ENCODE measurements at regions not wholly inside any gene's neighbourhood (a gene's known extent, or its start where the extent isn't known, plus 50 kb on each side); places are given as distances from the start of the nearest gene placed in this dataset.
"Not testable (repeated sequence)": the region's sequence is repeated elsewhere in the genome, so short reads cannot be mapped to it uniquely, and the experiment has no call there.

DNA sequence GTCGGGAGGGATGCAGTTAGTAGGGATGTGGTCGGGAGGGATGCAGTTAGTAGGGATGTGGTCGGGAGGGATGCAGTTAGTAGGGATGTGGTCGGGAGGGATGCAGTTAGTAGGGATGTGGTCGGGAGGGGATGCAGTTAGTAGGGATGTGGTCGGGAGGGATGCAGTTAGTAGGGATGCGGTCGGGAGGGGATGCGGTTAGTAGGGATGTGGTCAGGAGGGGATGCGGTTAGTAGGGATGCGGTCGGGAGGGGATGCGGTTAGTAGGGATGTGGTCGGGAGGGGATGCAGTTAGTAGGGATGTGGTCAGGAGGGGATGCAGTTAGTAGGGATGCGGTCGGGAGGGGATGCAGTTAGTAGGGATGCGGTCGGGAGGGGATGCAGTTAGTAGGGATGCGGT, 96.2 kb downstream of the BDH1 start:
- DNase-seq (ENCODE audit: low read depth), result not testable (repeated sequence)

DNA sequence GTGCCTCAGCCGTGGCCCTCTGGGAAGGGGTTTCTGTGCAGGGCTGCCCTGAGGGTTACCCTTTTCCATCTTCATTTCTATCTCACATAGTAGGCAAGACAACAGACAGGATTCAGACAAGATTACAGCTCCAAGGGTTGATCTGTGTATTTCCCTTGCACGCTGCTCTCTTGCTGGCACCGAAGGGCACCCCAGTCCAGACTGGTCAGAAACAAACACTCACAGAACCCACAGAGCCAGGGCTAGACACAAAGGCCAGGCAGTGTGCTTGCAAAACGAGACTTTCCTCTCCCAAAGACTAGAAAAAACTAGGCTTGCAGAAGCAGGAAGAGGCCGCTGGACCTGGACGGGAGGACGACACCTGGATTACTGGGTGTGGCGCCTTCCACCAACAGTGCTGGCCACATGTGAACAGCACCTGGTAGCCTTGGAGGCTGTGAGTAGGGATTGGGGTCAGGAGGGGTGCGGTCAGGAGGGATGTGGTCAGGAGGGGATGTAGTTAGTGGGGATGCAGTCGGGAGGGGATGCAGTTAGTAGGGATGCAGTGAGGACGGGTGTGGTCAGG, 96.8 kb downstream of the BDH1 start:
- DNase-seq (ENCODE audit: low read depth), result no peak

GRCh38 chr3:197458179-197458707, 97.5 kb downstream of the BDH1 start:
- no peak for DNase-seq (ENCODE audit: low read depth)

DNA sequence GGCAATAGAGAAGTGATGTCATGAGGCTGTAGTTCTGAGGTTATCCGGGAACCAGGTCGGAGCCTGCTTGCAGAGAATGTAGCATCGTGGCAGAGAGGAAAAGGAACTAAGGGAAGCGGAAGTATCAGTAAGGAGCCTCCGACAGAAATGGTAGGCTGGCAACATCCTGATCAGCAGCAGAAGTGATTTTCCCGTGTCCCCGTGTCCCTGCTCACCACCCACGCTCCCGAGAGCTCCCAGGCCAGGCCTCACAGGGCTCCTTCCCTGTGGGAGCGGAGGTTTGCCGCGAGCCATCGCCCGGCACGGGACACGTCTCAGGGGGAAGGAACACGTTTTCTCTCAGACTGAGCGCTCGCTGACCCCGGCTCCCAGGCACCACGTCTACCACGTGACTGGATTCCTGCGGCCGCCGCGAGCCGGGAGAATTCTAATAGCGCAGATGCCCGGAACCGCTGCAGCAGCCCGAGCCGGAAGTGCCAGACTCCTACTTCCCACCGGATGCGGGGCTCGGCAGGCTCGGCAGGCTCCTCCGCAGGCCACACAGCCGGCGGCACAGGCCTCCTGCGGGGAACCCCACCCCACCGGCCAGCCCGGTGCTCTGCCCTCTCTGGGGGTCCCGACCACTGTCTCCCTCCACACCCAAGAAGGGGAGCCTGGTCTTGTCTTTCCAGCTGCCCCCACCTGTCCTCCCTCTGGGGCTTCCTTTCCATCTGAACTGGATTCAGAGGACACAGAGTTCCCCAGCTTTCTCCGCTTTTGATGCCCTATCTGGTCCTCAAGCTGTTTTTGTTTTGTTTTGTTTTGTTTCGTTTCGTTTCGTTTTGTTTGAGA, 99.3 kb downstream of the BDH1 start:
- no peak for DNase-seq (ENCODE audit: low read depth)

GRCh38 chr3:197454841-197455240, 100.9 kb downstream of the BDH1 start:
- not testable (repeated sequence) for DNase-seq (ENCODE audit: low read depth)

GRCh38 chr3:197454014-197454413, 101.8 kb downstream of the BDH1 start:
- no peak for DNase-seq (ENCODE audit: low read depth)

DNA sequence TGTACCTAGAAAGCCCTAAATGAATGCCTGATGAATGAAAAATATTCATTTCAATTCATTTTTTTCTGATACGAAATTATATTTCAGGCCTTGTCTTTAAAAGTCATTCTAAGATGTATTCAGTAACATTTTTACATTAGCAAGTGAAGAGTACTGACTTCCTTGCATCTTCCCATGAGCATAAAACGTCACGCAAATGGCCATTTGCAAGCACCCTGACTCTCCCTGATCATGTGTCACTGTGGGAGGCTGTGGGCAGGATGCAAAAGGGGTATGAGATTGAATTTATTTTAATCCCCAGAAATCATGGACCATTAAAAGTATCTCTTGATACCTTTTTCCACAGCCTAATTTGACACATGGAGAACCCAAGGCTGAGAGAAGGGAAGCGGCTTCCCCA, 105.0 kb downstream of the BDH1 start:
- DNase-seq (ENCODE audit: low read depth), result no peak

- no peak for DNase-seq (ENCODE audit: low read depth)
These were observed 105.5 kb downstream of the BDH1 start for GRCh38 chr3:197450308-197450707.

DNA sequence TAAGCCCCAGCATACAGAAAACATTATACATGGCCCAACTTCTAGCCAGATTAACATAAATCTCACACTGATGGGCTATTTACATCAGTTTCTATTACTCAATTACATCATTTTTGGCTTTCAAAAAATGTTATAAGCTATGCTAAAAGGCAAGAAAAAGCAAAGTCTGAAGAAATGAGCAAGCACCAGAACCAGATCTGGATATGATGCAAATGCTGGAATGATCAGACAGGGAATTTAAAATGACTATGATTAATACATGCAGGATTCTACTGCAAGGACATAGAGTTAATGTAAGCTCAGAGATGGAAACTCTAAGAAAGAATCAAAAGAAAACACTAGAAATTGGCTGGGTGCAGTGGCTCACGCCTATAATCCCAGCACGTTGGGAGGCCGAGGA, 106.6 kb downstream of the BDH1 start:
- not testable (repeated sequence) for DNase-seq (ENCODE audit: low read depth)

DNA sequence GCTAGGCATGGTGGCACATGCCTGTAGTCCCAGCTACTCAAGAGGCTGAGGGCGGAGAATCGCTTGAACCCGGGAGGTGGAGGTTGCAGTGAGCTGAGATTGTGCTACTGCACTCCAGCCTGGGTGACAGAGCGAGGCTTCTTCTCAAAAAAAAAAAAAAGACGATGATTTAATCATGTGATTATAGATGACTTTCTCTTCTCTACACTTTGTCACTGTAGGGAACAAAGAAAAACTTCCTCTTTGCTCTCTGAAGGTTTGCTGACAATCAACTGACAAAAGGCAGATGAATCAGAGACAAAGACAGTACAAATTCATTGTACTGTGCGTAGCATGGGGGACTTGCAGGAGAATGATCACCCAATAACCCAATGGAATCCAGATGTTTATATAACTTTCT, 108.0 kb downstream of the BDH1 start:
- not testable (repeated sequence) for DNase-seq (ENCODE audit: low read depth)

DNA sequence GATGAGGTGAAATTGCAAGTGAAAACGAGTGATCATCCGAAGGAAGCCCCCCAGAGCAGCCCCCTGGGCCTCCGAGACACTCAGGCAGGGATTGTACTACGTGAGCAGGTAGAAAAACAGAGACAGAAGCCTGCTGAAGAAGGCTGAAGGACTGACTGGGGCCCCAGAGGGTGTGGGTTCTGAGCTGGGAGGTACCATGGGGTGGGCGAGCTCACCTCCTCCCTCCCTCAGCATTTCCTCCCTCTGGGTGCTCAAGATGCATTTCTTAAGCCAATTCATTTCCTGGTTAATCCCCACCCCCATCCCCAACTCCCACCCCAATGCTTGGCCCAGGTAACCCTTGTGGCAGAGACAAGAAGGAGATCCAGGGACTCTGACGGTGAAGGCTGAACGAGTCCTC, 108.7 kb downstream of the BDH1 start:
- no peak for DNase-seq (ENCODE audit: low read depth)

DNA sequence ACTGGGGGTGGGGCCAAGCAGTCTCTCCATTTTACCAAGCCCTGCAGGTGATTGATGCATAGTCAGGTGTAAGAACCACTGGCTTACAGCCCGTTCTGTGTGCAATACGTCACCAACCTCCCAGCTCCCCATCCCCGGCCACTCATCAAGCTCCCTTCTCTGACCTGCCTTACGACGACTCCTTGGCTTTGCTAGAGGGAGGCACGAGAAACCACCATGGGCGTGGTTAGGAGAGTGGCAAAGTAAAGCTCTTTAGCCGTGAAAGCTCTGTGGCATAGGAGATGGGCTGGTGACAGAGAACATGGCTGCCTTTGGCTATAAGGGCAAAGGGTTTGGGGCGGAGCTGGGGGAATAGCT, 109.1 kb downstream of the BDH1 start:
- no peak for DNase-seq (ENCODE audit: low read depth)

DNA sequence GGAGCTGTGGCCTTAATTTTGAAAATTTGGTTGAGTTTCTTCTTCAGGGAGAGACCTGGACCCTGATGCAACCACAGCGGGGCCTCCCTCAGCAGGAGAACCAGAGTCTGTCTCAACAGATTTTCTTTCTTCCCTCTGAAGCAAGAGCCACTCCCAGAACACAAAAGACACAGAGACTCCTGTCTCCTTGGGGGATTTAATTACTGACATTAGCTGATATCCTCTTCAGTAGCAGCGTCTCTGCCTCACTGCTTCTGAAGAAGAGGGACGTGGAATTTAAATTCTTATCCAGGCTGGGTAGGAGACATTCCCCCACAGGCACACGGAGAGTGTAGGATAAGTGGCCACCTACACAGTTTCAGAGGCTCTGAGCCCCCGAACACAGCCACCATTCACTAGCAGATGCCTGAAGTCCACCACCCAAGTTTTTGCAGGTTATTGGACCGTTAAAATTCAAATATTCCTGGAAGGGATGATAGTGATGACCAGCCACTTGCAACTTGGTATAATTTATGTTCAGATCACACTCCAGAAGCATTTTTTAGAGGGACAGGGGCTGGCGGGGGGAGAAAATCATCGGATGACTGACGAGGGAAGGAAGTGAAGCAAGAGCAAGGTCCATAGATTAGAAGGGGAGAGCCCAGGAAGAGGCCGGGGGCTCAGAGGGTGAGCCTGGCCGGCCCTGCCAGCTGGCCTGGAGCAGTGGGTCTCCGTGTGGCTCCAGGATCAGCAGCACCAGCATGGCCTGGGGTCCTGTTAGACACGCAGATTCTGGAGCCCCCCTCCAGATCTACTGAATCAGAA, 109.7 kb downstream of the BDH1 start:
- no peak for DNase-seq (ENCODE audit: low read depth)

- DNase-seq (ENCODE audit: low read depth), result no peak
These were observed 110.9 kb downstream of the BDH1 start for GRCh38 chr3:197444793-197445379.

GRCh38 chr3:197443506-197443905, 112.3 kb downstream of the BDH1 start:
- no peak for DNase-seq (ENCODE audit: low read depth)

DNA sequence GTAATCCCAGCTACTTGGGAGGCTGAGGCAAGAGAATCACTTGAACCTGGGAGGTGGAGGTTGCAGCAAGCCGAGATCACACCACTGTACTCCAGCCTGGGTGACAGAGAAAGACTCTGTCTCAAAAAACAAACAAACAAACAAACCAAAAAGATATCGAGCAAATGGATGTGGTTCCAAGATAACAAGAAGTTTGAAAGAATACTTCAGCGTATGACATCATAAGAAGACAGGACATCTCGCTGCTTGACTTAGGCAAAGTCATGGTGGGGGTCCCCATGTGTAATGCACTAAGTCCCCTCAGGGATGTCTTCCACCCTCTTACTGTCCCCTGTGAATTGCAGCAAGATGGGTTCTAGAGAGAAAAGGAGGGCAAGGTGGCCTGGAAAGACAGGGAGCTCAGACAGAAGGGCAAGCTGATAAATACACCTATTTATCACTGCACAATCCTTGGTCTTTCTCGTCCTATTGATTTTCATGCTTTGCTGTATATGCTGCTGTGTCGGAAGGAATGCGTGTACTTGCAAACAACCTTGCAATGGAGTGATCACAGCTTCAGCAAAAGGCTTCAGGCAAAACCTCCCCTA, 115.0 kb downstream of the BDH1 start:
- no peak for DNase-seq (ENCODE audit: low read depth)

- DNase-seq (ENCODE audit: low read depth), result no peak
These were observed 116.9 kb downstream of the BDH1 start for GRCh38 chr3:197438906-197439305.

GRCh38 chr3:197435426-197435825, 120.3 kb downstream of the BDH1 start:
- DNase-seq (ENCODE audit: low read depth), result no peak

- no peak for DNase-seq (ENCODE audit: low read depth)
These were observed 120.9 kb downstream of the BDH1 start for GRCh38 chr3:197434830-197435229.

GRCh38 chr3:197432384-197433127, 123.2 kb downstream of the BDH1 start:
- DNase-seq (ENCODE audit: low read depth), result no peak

DNA sequence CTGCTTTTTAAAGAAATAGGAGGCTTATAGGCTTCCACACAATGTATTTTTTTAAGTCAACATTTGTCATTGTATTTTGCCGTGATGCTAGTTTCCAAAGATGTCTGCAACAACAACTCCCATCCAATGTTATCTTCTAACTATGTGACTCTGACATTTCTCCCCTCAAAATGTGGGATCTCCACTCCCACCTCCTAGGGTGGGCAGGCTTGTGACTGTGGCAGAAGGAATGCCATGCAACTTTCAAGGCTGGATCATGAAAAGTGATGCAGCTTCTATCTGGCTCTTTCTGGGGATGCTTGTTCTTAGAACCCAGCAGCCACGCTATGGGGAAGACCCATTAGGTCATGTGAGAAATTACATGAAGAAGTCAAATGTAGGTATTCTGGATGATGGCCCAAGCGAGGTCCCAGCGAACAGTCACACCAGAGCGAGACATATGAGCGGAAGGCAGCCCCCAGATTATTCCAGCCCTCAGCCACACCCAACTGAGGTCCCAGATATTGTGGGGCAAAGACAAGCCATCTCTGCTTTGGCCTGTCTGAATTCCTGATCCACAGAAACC, 124.3 kb downstream of the BDH1 start:
- no peak for DNase-seq (ENCODE audit: low read depth)
